Activated CD4-positive, alpha-beta memory T cell treated with anti-CD3 and anti-CD28 coated beads, Interleukin-2, amount 10 ng/mL, durations not matched to agents 7 days and 5 days (primary cell): ENCODE measurements at regions not wholly inside any gene's neighbourhood (a gene's known extent, or its start where the extent isn't known, plus 50 kb on each side); places are given as distances from the start of the nearest gene placed in this dataset.
"Not testable (repeated sequence)": the region's sequence is repeated elsewhere in the genome, so short reads cannot be mapped to it uniquely, and the experiment has no call there.

Experiments used
- CTCF ChIA-PET: fragments of 350-600 bp; sonication (Branson Sonifier 250); formaldehyde crosslinking; loops from one replicate; lab custom pipeline; 2021; ENCODE audit warnings: antibody characterized with exemption, inconsistent platforms; lab: Charles Lee
- POLR2A ChIA-PET: fragments of 350-600 bp; sonication (Branson Sonifier 250); formaldehyde crosslinking; loops from one replicate; lab custom pipeline; 2021; ENCODE audit warnings: antibody characterized with exemption; lab: Charles Lee
- DNase-seq: peaks from one replicate; pipeline ENCODE4 v3.0.0-alpha.2; 2020
- H3K27ac Mint-ChIP-seq: one replicate; pipeline ENCODE4 v1.8.0; 2021; ENCODE audit warnings: mild to moderate bottlenecking, mixed read lengths
- H3K27me3 Mint-ChIP-seq: one replicate; pipeline ENCODE4 v1.8.0; 2021; ENCODE audit warnings: mixed read lengths
- H3K36me3 Mint-ChIP-seq: one replicate; pipeline ENCODE4 v1.8.0; 2021; ENCODE audit warnings: low read depth, mixed read lengths
- H3K4me1 Mint-ChIP-seq: one replicate; pipeline ENCODE4 v1.8.0; 2021; ENCODE audit warnings: mixed read lengths
- H3K4me3 Mint-ChIP-seq: one replicate; pipeline ENCODE4 v1.8.0; 2021; ENCODE audit warnings: mild to moderate bottlenecking, mixed read lengths
- H3K9me3 Mint-ChIP-seq: one replicate; pipeline ENCODE4 v1.8.0; 2021; ENCODE audit warnings: mixed read lengths

DNA sequence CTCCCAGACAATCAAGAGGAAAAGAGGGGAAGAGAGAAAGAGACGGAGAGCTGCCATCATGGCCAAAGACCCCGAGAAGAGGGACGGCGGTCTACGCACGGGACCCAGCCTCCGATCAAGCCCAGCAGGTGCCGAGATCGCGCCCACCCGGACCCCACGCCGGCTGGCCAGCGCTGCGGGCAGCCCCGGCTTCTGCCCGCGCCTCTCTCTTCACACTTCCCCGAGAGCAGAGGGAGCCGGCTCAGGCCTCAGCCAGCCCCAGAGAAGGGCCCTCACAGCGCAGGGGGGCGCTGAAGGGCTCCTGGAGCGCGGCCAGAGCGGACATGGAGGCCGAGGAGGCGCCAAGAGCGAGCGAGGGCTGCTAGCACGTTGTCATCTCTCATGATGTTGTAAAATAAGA lies 613.7 kb downstream of the TUBA3C start:
- H3K27me3 Mint-ChIP-seq, H3K9me3 Mint-ChIP-seq, H3K4me3 Mint-ChIP-seq, H3K36me3 Mint-ChIP-seq, CTCF ChIA-PET, H3K27ac Mint-ChIP-seq, POLR2A ChIA-PET, H3K4me1 Mint-ChIP-seq, DNase-seq: not testable (repeated sequence)
